Esophagus squamous epithelium (tissue), 4 donors: ENCODE measurements at regions not wholly inside any gene's neighbourhood (a gene's known extent, or its start where the extent isn't known, plus 50 kb on each side); places are given as distances from the start of the nearest gene placed in this dataset.

Experiments
- POLR2A ChIP-seq, 4 donors: fragments of 450-650 bp; IDR thresholded peaks; one replicate each; pipeline ENCODE4 v1.6.1; 2017; ENCODE audit warnings: antibody characterized with exemption in 4 of 4, mild to moderate bottlenecking in 4 of 4, moderate library complexity in 3 of 4
- TF ChIP-seq, protein P1 (sequence below), 6 experiments: fragments of 450-650 bp in 4 of 6; fragments of 200-600 bp in 2 of 6; sonication (generic) in 2 of 6; IDR thresholded peaks; one replicate each; pipeline ENCODE4 v1.5.1; 2016 to 2019; ENCODE audit warnings: antibody characterized with exemption in 6 of 6, mild to moderate bottlenecking in 4 of 6, moderate library complexity in 4 of 6

DNA sequence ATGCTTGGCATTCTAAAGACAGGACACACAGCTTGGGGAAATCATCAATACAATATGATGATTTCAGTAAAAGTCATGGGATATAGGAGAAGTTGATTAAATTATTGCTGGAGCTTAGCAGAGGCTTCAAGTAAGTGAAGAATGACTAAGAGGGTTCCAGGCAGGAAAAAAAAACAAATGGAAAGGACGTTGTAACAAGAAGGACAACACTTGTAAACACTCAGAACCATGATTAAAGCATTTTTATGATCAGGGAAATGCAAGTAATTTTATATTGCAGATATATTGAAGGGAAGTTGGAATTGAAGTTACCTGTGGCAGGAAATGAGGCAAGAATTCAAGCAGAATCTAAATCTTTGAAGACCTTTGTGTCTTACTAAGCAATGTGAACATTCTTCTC lies 602.7 kb upstream of the NEGR1 start:
- TF ChIP-seq POLR2A (IDR thresholded peaks at IDR 0.05) = no peak
- TF ChIP-seq, protein P1, sequence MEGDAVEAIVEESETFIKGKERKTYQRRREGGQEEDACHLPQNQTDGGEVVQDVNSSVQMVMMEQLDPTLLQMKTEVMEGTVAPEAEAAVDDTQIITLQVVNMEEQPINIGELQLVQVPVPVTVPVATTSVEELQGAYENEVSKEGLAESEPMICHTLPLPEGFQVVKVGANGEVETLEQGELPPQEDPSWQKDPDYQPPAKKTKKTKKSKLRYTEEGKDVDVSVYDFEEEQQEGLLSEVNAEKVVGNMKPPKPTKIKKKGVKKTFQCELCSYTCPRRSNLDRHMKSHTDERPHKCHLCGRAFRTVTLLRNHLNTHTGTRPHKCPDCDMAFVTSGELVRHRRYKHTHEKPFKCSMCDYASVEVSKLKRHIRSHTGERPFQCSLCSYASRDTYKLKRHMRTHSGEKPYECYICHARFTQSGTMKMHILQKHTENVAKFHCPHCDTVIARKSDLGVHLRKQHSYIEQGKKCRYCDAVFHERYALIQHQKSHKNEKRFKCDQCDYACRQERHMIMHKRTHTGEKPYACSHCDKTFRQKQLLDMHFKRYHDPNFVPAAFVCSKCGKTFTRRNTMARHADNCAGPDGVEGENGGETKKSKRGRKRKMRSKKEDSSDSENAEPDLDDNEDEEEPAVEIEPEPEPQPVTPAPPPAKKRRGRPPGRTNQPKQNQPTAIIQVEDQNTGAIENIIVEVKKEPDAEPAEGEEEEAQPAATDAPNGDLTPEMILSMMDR (IDR thresholded peaks at IDR 0.05) = no peak
